ENCODE measurements at regions not wholly inside any gene's neighbourhood (a gene's known extent, or its start where the extent isn't known, plus 50 kb on each side); places are given as distances from the start of the nearest gene placed in this dataset.

GRCh38 chr22:49111085-49111484 lies 716.6 kb downstream of the BRD1 start:
- Histone ChIP-seq H3K9me3 (ENCODE audit: control insufficient read depth in 1 of 2, low read length in 2 of 2) (no peaks in the 10 kb centered on the region), H3K36me3 (ENCODE audit: control insufficient read depth in 1 of 2, insufficient read depth in 2 of 2, low read length in 2 of 2) (no peaks in the 10 kb centered on the region), H3K4me1 (ENCODE audit: control insufficient read depth in 1 of 2, insufficient read depth in 2 of 2, low read length in 2 of 2) (no peaks in the 10 kb centered on the region), H3K27ac (ENCODE audit: low read length) (no peak overlapping the region), H3K27me3 (ENCODE audit: low read depth, low read length) (no peaks in the 10 kb centered on the region), H3K4me3 (ENCODE audit: low read depth in 1 of 2, low read length in 2 of 2) (no peak overlapping the region)

GRCh38 chr22:49108636-49109315 lies 718.9 kb downstream of the BRD1 start:
- Histone ChIP-seq H3K4me3 (ENCODE audit: low read depth in 1 of 2, low read length in 2 of 2) (no peak overlapping the region), H3K36me3 (ENCODE audit: control insufficient read depth in 1 of 2, insufficient read depth in 2 of 2, low read length in 2 of 2) (no peaks in the 10 kb centered on the region), H3K27me3 (ENCODE audit: low read depth, low read length) (no peaks in the 10 kb centered on the region), H3K4me1 (ENCODE audit: control insufficient read depth in 1 of 2, insufficient read depth in 2 of 2, low read length in 2 of 2) (no peaks in the 10 kb centered on the region), H3K27ac (ENCODE audit: low read length) (no peak overlapping the region), H3K9me3 (ENCODE audit: control insufficient read depth in 1 of 2, low read length in 2 of 2) (no peaks in the 10 kb centered on the region)

GRCh38 chr22:49107961-49108530 lies 719.6 kb downstream of the BRD1 start:
- Histone ChIP-seq H3K4me3 (ENCODE audit: low read depth in 1 of 2, low read length in 2 of 2) (no peak overlapping the region), H3K27me3 (ENCODE audit: low read depth, low read length) (no peaks in the 10 kb centered on the region), H3K36me3 (ENCODE audit: control insufficient read depth in 1 of 2, insufficient read depth in 2 of 2, low read length in 2 of 2) (no peaks in the 10 kb centered on the region), H3K27ac (ENCODE audit: low read length) (no peak overlapping the region), H3K9me3 (ENCODE audit: control insufficient read depth in 1 of 2, low read length in 2 of 2) (no peaks in the 10 kb centered on the region), H3K4me1 (ENCODE audit: control insufficient read depth in 1 of 2, insufficient read depth in 2 of 2, low read length in 2 of 2) (no peaks in the 10 kb centered on the region)

GRCh38 chr22:49107561-49107960 lies 720.1 kb downstream of the BRD1 start:
- H3K4me3 ChIP-seq (ENCODE audit: low read depth in 1 of 2, low read length in 2 of 2) = no peak overlapping the region
- no peaks in the 10 kb centered on the region for H3K9me3 ChIP-seq (ENCODE audit: control insufficient read depth in 1 of 2, low read length in 2 of 2)
- H3K4me1 ChIP-seq (ENCODE audit: control insufficient read depth in 1 of 2, insufficient read depth in 2 of 2, low read length in 2 of 2) = no peaks in the 10 kb centered on the region
- no peaks in the 10 kb centered on the region for H3K36me3 ChIP-seq (ENCODE audit: control insufficient read depth in 1 of 2, insufficient read depth in 2 of 2, low read length in 2 of 2)
- no peaks in the 10 kb centered on the region for H3K27me3 ChIP-seq (ENCODE audit: low read depth, low read length)
- no peak overlapping the region for H3K27ac ChIP-seq (ENCODE audit: low read length)

GRCh38 chr22:49106842-49107152 lies 720.9 kb downstream of the BRD1 start:
- Histone ChIP-seq H3K27ac (ENCODE audit: low read length) (no peak overlapping the region), H3K9me3 (ENCODE audit: control insufficient read depth in 1 of 2, low read length in 2 of 2) (no peaks in the 10 kb centered on the region), H3K36me3 (ENCODE audit: control insufficient read depth in 1 of 2, insufficient read depth in 2 of 2, low read length in 2 of 2) (no peaks in the 10 kb centered on the region), H3K27me3 (ENCODE audit: low read depth, low read length) (no peaks in the 10 kb centered on the region), H3K4me1 (ENCODE audit: control insufficient read depth in 1 of 2, insufficient read depth in 2 of 2, low read length in 2 of 2) (no peaks in the 10 kb centered on the region), H3K4me3 (ENCODE audit: low read depth in 1 of 2, low read length in 2 of 2) (no peak overlapping the region)

GRCh38 chr22:49106096-49106841 lies 721.4 kb downstream of the BRD1 start:
- H3K27ac ChIP-seq (ENCODE audit: low read length) = no peak overlapping the region
- no peaks in the 10 kb centered on the region for H3K36me3 ChIP-seq (ENCODE audit: control insufficient read depth in 1 of 2, insufficient read depth in 2 of 2, low read length in 2 of 2)
- H3K4me3 ChIP-seq (ENCODE audit: low read depth in 1 of 2, low read length in 2 of 2) = no peak overlapping the region
- H3K4me1 ChIP-seq (ENCODE audit: control insufficient read depth in 1 of 2, insufficient read depth in 2 of 2, low read length in 2 of 2) = no peaks in the 10 kb centered on the region
- H3K9me3 ChIP-seq (ENCODE audit: control insufficient read depth in 1 of 2, low read length in 2 of 2) = no peaks in the 10 kb centered on the region
- no peaks in the 10 kb centered on the region for H3K27me3 ChIP-seq (ENCODE audit: low read depth, low read length)

GRCh38 chr22:49104434-49104833 lies 723.2 kb downstream of the BRD1 start:
- Histone ChIP-seq H3K36me3 (ENCODE audit: control insufficient read depth in 1 of 2, insufficient read depth in 2 of 2, low read length in 2 of 2) (no peaks in the 10 kb centered on the region), H3K4me1 (ENCODE audit: control insufficient read depth in 1 of 2, insufficient read depth in 2 of 2, low read length in 2 of 2) (no peaks in the 10 kb centered on the region), H3K27ac (ENCODE audit: low read length) (no peak overlapping the region), H3K27me3 (ENCODE audit: low read depth, low read length) (no peaks in the 10 kb centered on the region), H3K4me3 (ENCODE audit: low read depth in 1 of 2, low read length in 2 of 2) (no peak overlapping the region), H3K9me3 (ENCODE audit: control insufficient read depth in 1 of 2, low read length in 2 of 2) (no peaks in the 10 kb centered on the region)

- Histone ChIP-seq H3K9me3 (ENCODE audit: control insufficient read depth in 1 of 2, low read length in 2 of 2) (no peaks in the 10 kb centered on the region), H3K36me3 (ENCODE audit: control insufficient read depth in 1 of 2, insufficient read depth in 2 of 2, low read length in 2 of 2) (no peaks in the 10 kb centered on the region), H3K27ac (ENCODE audit: low read length) (no peak overlapping the region), H3K4me1 (ENCODE audit: control insufficient read depth in 1 of 2, insufficient read depth in 2 of 2, low read length in 2 of 2) (no peaks in the 10 kb centered on the region), H3K27me3 (ENCODE audit: low read depth, low read length) (no peaks in the 10 kb centered on the region), H3K4me3 (ENCODE audit: low read depth in 1 of 2, low read length in 2 of 2) (no peak overlapping the region)
Measured at GRCh38 chr22:49103314-49104059, 724.2 kb downstream of the BRD1 start.

GRCh38 chr22:49102367-49102766 lies 725.3 kb downstream of the BRD1 start:
- Histone ChIP-seq H3K27ac (ENCODE audit: low read length) (no peak overlapping the region), H3K27me3 (ENCODE audit: low read depth, low read length) (no peaks in the 10 kb centered on the region), H3K9me3 (ENCODE audit: control insufficient read depth in 1 of 2, low read length in 2 of 2) (no peaks in the 10 kb centered on the region), H3K4me1 (ENCODE audit: control insufficient read depth in 1 of 2, insufficient read depth in 2 of 2, low read length in 2 of 2) (no peaks in the 10 kb centered on the region), H3K4me3 (ENCODE audit: low read depth in 1 of 2, low read length in 2 of 2) (no peak overlapping the region), H3K36me3 (ENCODE audit: control insufficient read depth in 1 of 2, insufficient read depth in 2 of 2, low read length in 2 of 2) (no peaks in the 10 kb centered on the region)

- H3K27ac ChIP-seq (ENCODE audit: low read length) = no peak overlapping the region
- H3K4me1 ChIP-seq (ENCODE audit: control insufficient read depth in 1 of 2, insufficient read depth in 2 of 2, low read length in 2 of 2) = no peaks in the 10 kb centered on the region
- no peaks in the 10 kb centered on the region for H3K9me3 ChIP-seq (ENCODE audit: control insufficient read depth in 1 of 2, low read length in 2 of 2)
- no peaks in the 10 kb centered on the region for H3K36me3 ChIP-seq (ENCODE audit: control insufficient read depth in 1 of 2, insufficient read depth in 2 of 2, low read length in 2 of 2)
- H3K27me3 ChIP-seq (ENCODE audit: low read depth, low read length) = no peaks in the 10 kb centered on the region
- no peak overlapping the region for H3K4me3 ChIP-seq (ENCODE audit: low read depth in 1 of 2, low read length in 2 of 2)
Measured at GRCh38 chr22:49101873-49102272, 725.8 kb downstream of the BRD1 start.

GRCh38 chr22:49101225-49101624 lies 726.4 kb downstream of the BRD1 start:
- no peak overlapping the region for H3K27ac ChIP-seq (ENCODE audit: low read length)
- H3K27me3 ChIP-seq (ENCODE audit: low read depth, low read length) = no peaks in the 10 kb centered on the region
- H3K9me3 ChIP-seq (ENCODE audit: control insufficient read depth in 1 of 2, low read length in 2 of 2) = no peaks in the 10 kb centered on the region
- no peaks in the 10 kb centered on the region for H3K36me3 ChIP-seq (ENCODE audit: control insufficient read depth in 1 of 2, insufficient read depth in 2 of 2, low read length in 2 of 2)
- H3K4me3 ChIP-seq (ENCODE audit: low read depth in 1 of 2, low read length in 2 of 2) = no peak overlapping the region
- H3K4me1 ChIP-seq (ENCODE audit: control insufficient read depth in 1 of 2, insufficient read depth in 2 of 2, low read length in 2 of 2) = no peaks in the 10 kb centered on the region

Measured in muscle layer of duodenum (tissue), 2 donors.